K562 (cell line): ENCODE measurements at regions not wholly inside any gene's neighbourhood (a gene's known extent, or its start where the extent isn't known, plus 50 kb on each side); places are given as distances from the start of the nearest gene placed in this dataset.
A peak's percentile ranks its signal among the peaks of the same experiment; 100 is the strongest.

Experiments
- ATAC-seq: fragments of 200-7000 bp; cut with Tn5 transposase; 3 replicates; pipeline ENCODE4 v1.9.1; 2020; ENCODE audit warnings: moderate library complexity
- BruUV-seq: library from RNA; stranded (reverse); fragments of 400-500 nt; replicated peaks from 2 replicates; lab custom pipeline; 2021; lab: Mats Ljungman, UMichigan
- CTCF ChIA-PET: fragments of 300-600 bp; formaldehyde crosslinking; extraction: SDS; loops from one replicate; lab custom pipeline; 2021; ENCODE audit warnings: low intra/inter-chr PET ratio; lab: Yijun Ruan, JAX
- POLR2A ChIA-PET: fragments of 300-600, 350-650 bp; sonication (Branson Sonifier 250); formaldehyde crosslinking; extraction: SDS; loops from one replicate; lab custom pipeline; 2021; ENCODE audit warnings: antibody characterized with exemption, inconsistent platforms; lab: Yijun Ruan, JAX
- DNase-seq, 4 experiments: peaks; one replicate each; pipeline versions ENCODE4 v3.0.0 to v3.0.0-alpha.2; 2011 to 2018; ENCODE audit warnings: low spot score in 3 of 4, mixed read lengths in 3 of 4; ENCODE audit errors: extremely low read depth in 1 of 4
- FAIRE-seq: peaks from 2 replicates; lab custom pipeline; 2011; peaks lifted over from hg19 to GRCh38; lab: Jason Lieb, UNC
- H2AFZ ChIP-seq: 2 replicates; pipeline ENCODE4 v1.6.0; 2011; ENCODE audit warnings: low read depth, low read length, control low read depth, inconsistent platforms
- H3K27ac ChIP-seq: fragments of 200-600 bp; 3 replicates; pipeline ENCODE4 v1.8.0; 2011; ENCODE audit warnings: low read depth, mild to moderate bottlenecking, control low read depth, inconsistent platforms, low read length, moderate library complexity, mixed read lengths; ENCODE audit errors: extremely low read depth
- H3K27me3 ChIP-seq, 2 experiments: fragments of 300-600 bp in 1 of 2; 2 replicates in 1 of 2; 3 replicates in 1 of 2; pipeline versions ENCODE4 v1.6.0 to v1.8.0; 2011; ENCODE audit warnings: inconsistent platforms in 2 of 2, low read length in 2 of 2, mild to moderate bottlenecking in 1 of 2, mixed read lengths in 1 of 2, moderate library complexity in 1 of 2; ENCODE audit not compliant: control insufficient read depth in 2 of 2, insufficient read depth in 2 of 2
- H3K36me3 ChIP-seq: fragments of 300-600 bp; 3 replicates; pipeline ENCODE4 v1.8.0; 2011; ENCODE audit warnings: mild to moderate bottlenecking, low read length, inconsistent platforms; ENCODE audit not compliant: control insufficient read depth, insufficient read depth
- H3K4me1 ChIP-seq, 2 experiments: fragments of 200-600 bp in 1 of 2; replicated peaks in 1 of 2; 2 replicates in 1 of 2; 3 replicates in 1 of 2; pipeline versions ENCODE4 v1.5.1 to v1.8.0; 2011; ENCODE audit warnings: inconsistent platforms in 2 of 2, low read length in 2 of 2, mild to moderate bottlenecking in 1 of 2, mixed read lengths in 1 of 2, moderate library complexity in 1 of 2; ENCODE audit not compliant: control insufficient read depth in 2 of 2, insufficient read depth in 2 of 2
- H3K4me2 ChIP-seq: 2 replicates; pipeline ENCODE4 v1.6.1; 2011; ENCODE audit warnings: low read length, control low read depth, inconsistent platforms, mixed read lengths; ENCODE audit not compliant: insufficient read depth
- H3K4me3 ChIP-seq: fragments of 200-600 bp; sonication (generic), shearing (Covaris generic); 2 replicates; pipeline ENCODE4 v1.5.1; 2016; ENCODE audit warnings: control low read depth, inconsistent platforms
- H3K79me2 ChIP-seq: fragments of 200-600 bp; 3 replicates; pipeline ENCODE4 v1.8.0; 2011; ENCODE audit warnings: low read length, inconsistent platforms; ENCODE audit not compliant: control insufficient read depth, insufficient read depth
- H3K9ac ChIP-seq, 2 experiments: 2 replicates each; pipeline versions ENCODE4 v1.6.0 to v1.6.1; 2011; ENCODE audit warnings: low read depth in 2 of 2, low read length in 2 of 2, control low read depth in 1 of 2, inconsistent platforms in 1 of 2, mild to moderate bottlenecking in 1 of 2, mixed read lengths in 1 of 2; ENCODE audit not compliant: insufficient read depth in 1 of 2
- H3K9me1 ChIP-seq: one replicate; pipeline ENCODE4 v1.6.0; 2011; ENCODE audit warnings: inconsistent platforms, mild to moderate bottlenecking, low read length, moderate library complexity; ENCODE audit not compliant: control insufficient read depth, insufficient read depth
- H3K9me3 ChIP-seq: replicated peaks from 2 replicates; pipeline ENCODE4 v1.5.1; 2011; ENCODE audit warnings: low read depth, low read length, inconsistent platforms; ENCODE audit not compliant: control insufficient read depth, insufficient read depth
- H4K20me1 ChIP-seq: replicated peaks from 2 replicates; pipeline ENCODE4 v1.6.1; 2011; ENCODE audit warnings: low read length, inconsistent platforms, mixed read lengths; ENCODE audit not compliant: control insufficient read depth, insufficient read depth
- JUN ChIP-seq, 2 experiments: sonication (generic) in 1 of 2; formaldehyde crosslinking in 1 of 2; IDR thresholded peaks; 2 replicates each; pipeline versions ENCODE4 v1.6.1 to v1.8.0; 2012 to 2022; ENCODE audit warnings: borderline replicate concordance in 2 of 2, mild to moderate bottlenecking in 2 of 2, improper control_type of control experiment in 1 of 2, low read depth in 1 of 2, low read length in 1 of 2, missing genetic modification reagents in 1 of 2
- MAFF ChIP-seq: IDR thresholded peaks from 2 replicates; pipeline ENCODE4 v1.6.1; 2012; ENCODE audit warnings: low read length, improper control_type of control experiment
- MAZ ChIP-seq, 2 experiments: fragments of 450-650 bp in 1 of 2; sonication (generic) in 1 of 2; formaldehyde crosslinking; IDR thresholded peaks in 1 of 2; conservative IDR thresholded peaks in 1 of 2; 2 replicates each; pipeline versions ENCODE4 v1.4.0 to v1.5.0; 2020; ENCODE audit warnings: mild to moderate bottlenecking in 1 of 2, missing genetic modification reagents in 1 of 2
- MBD1 ChIP-seq: fragments of 250-450 bp; sonication (Bioruptor Pico); IDR thresholded peaks from 2 replicates; pipeline ENCODE4 v1.8.0; 2022; ENCODE audit warnings: inconsistent platforms
- SFPQ ChIP-seq: fragments of 200-400 bp; formaldehyde crosslinking; IDR thresholded peaks from 2 replicates; pipeline ENCODE4 v1.6.1; 2017; ENCODE audit warnings: mild to moderate bottlenecking, low read depth, low read length, moderate library complexity
- ZBTB1 ChIP-seq: sonication (generic); formaldehyde crosslinking; IDR thresholded peaks from 2 replicates; pipeline ENCODE4 v1.8.1; 2023; ENCODE audit warnings: missing genetic modification reagents, low read depth, mild to moderate bottlenecking, borderline replicate concordance
- ZBTB8A ChIP-seq: fragments of 450-650 bp; IDR thresholded peaks from 2 replicates; pipeline ENCODE4 v1.6.1; 2018; ENCODE audit warnings: mild to moderate bottlenecking, moderate library complexity; ENCODE audit not compliant: partially characterized antibody
- ZNF184 ChIP-seq: sonication (generic); formaldehyde crosslinking; IDR thresholded peaks from 2 replicates; pipeline ENCODE4 v1.5.0; 2020; ENCODE audit warnings: missing genetic modification reagents
- ZNF699 ChIP-seq: fragments of 250-450 bp; sonication (Bioruptor Pico); IDR thresholded peaks from 2 replicates; pipeline ENCODE4 v1.8.0; 2021; ENCODE audit warnings: mild to moderate bottlenecking, moderate library complexity; ENCODE audit not compliant: insufficient replicate concordance
- WGBS: fragments of 100-300 bp; shearing (Covaris generic); methylation state at CpG from one replicate; pipeline ENCODE4 v1.1.6; 2016; ENCODE audit warnings: low coverage, mixed read lengths; ENCODE audit not compliant: insufficient coverage; ENCODE audit errors: missing lambda C conversion rate; 5-methylcytosine and 5-hydroxymethylcytosine counted together
- in situ Hi-C: fragments of 300-500 bp; cut with MboI; formaldehyde crosslinking; loops from 4 replicates; pipeline ENCODE4 v1.15.0; 2018; ENCODE audit warnings: inconsistent platforms, mixed read lengths
- intact Hi-C: fragments of 100-400 bp; cut with micrococcal nuclease; formaldehyde crosslinking; loops from 2 replicates; pipeline ENCODE4 v1.14.2; 2022
- TF ChIP-seq, protein P1 (sequence below): sonication (generic); formaldehyde crosslinking; IDR thresholded peaks from 2 replicates; pipeline ENCODE4 v1.8.1; 2023; ENCODE audit warnings: mild to moderate bottlenecking, missing genetic modification reagents

DNA sequence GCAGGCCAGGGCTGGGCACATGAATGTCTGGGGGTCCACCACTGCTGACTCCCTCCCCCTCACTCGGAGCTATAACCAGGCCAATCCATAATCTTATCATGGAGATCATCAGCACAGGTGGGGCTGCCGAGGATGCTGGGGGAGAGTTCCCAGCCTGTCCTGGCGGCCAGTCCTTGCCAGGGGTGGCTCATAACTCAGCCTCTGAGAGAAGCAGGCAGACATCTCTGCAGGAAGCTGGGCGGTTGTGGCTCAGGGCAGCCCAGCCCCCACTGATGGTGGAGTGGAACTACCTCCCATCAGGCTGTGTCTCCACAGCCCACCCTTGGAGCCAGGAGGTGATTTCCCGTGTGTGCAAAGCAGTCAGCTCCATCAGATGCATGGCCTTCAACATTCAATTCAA is 109.4 kb upstream of the ZNF92 start:
- DNase-seq: peak in 1 of 4 experiments; percentile 5
- intact Hi-C loops: no loop called here
- H3K79me2 ChIP-seq: no peaks in the 10 kb centered on the region
- H3K9me3 ChIP-seq: no peaks in the 10 kb centered on the region
- ChIA-PET POLR2A (no interaction called here), CTCF (no interaction called here)
- H3K9me1 ChIP-seq: no peaks in the 10 kb centered on the region
- no peak overlapping the region for H2AFZ ChIP-seq
- in situ Hi-C loops: no loop called here
- no peak overlapping the region; a peak in 1 of 4 replicates for H3K9ac ChIP-seq
- H3K4me3 ChIP-seq: no peak overlapping the region
- no peaks in the 10 kb centered on the region for H4K20me1 ChIP-seq
- H3K4me2 ChIP-seq: no peak overlapping the region
- H3K36me3 ChIP-seq: no peaks in the 10 kb centered on the region
- peaks cover 3 to 10% of the 10 kb centered on the region in 2 experiments; a peak in 4 of 5 replicates for H3K4me1 ChIP-seq
- TF ChIP-seq ZNF699 (CRISPR knock-in tag) (no peak), MBD1 (CRISPR knock-in tag) (no peak), JUN (IDR thresholded peaks at IDR 0.05; ENCODE audit: borderline replicate concordance, low read depth, low read length) (no peak), JUN (CRISPR knock-in tag; IDR thresholded peaks at IDR 0.05; ENCODE audit: borderline replicate concordance) (no peak), MAFF (no peak), ZNF184 (CRISPR knock-in tag) (no peak), SFPQ (no peak), ZBTB1 (no peak), MAZ (CRISPR knock-in tag; conservative IDR thresholded peaks at IDR 0.05 in 1 of 2, IDR thresholded peaks at IDR 0.05 in 1 of 2) (no peak), ZBTB8A (no peak)
- TF ChIP-seq, protein P1, sequence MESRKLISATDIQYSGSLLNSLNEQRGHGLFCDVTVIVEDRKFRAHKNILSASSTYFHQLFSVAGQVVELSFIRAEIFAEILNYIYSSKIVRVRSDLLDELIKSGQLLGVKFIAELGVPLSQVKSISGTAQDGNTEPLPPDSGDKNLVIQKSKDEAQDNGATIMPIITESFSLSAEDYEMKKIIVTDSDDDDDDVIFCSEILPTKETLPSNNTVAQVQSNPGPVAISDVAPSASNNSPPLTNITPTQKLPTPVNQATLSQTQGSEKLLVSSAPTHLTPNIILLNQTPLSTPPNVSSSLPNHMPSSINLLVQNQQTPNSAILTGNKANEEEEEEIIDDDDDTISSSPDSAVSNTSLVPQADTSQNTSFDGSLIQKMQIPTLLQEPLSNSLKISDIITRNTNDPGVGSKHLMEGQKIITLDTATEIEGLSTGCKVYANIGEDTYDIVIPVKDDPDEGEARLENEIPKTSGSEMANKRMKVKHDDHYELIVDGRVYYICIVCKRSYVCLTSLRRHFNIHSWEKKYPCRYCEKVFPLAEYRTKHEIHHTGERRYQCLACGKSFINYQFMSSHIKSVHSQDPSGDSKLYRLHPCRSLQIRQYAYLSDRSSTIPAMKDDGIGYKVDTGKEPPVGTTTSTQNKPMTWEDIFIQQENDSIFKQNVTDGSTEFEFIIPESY (CRISPR knock-in tag): no peak
- no peak for FAIRE-seq
- 16% methylated on average over 5 of the region's 5 CpGs for WGBS
- peaks cover 0 to 36% of the 10 kb centered on the region in 2 experiments; a peak in 1 of 5 replicates for H3K27me3 ChIP-seq
- ATAC-seq: no peak
- no peak overlapping the region for H3K27ac ChIP-seq
- no TSS peak for BruUV-seq
